SK-N-SH (cell line): ENCODE measurements at regions not wholly inside any gene's neighbourhood (a gene's known extent, or its start where the extent isn't known, plus 50 kb on each side); places are given as distances from the start of the nearest gene placed in this dataset.

Experiments used
- CTCF ChIA-PET: fragments of 300-600, 350-600 bp; formaldehyde crosslinking; extraction: SDS; loops from one replicate; lab custom pipeline; 2021; lab: Yijun Ruan, JAX
- POLR2A ChIA-PET: fragments of 350-600 bp; sonication (Branson Sonifier 250); formaldehyde crosslinking; extraction: SDS; loops from one replicate; lab custom pipeline; 2020; ENCODE audit warnings: antibody characterized with exemption, inconsistent platforms; lab: Yijun Ruan, JAX
- DNase-seq: peaks from one replicate; pipeline ENCODE4 v3.0.0; 2012
- H2AFZ ChIP-seq: fragments of 200-600 bp; sonication (generic); 2 replicates; pipeline ENCODE4 v1.8.1; 2016; ENCODE audit warnings: antibody characterized with exemption, mild to moderate bottlenecking, low read depth
- H3F3A ChIP-seq: fragments of 200-600 bp; sonication (generic); replicated peaks from 2 replicates; pipeline ENCODE3; 2016; ENCODE audit warnings: antibody characterized with exemption, mild to moderate bottlenecking; ENCODE audit not compliant: insufficient read depth
- H3K27ac ChIP-seq, 2 experiments: fragments of 200-500 bp in 1 of 2; fragments of 200-600 bp in 1 of 2; sonication (Bioruptor generic) in 1 of 2; sonication (generic), shearing (Covaris generic) in 1 of 2; 2 replicates each; pipeline versions ENCODE4 v1.5.1 to v1.6.1; 2014 to 2016; ENCODE audit warnings: low read depth in 2 of 2, inconsistent platforms in 1 of 2, low read length in 1 of 2, mild to moderate bottlenecking in 1 of 2, mixed read lengths in 1 of 2
- H3K27me3 ChIP-seq: fragments of 200-600 bp; sonication (generic), shearing (Covaris generic); 2 replicates; pipeline ENCODE4 v1.6.1; 2016; ENCODE audit warnings: mixed run types; ENCODE audit not compliant: insufficient read depth
- H3K36me3 ChIP-seq, 2 experiments: fragments of 200-500 bp in 1 of 2; fragments of 200-600 bp in 1 of 2; sonication (Bioruptor generic) in 1 of 2; sonication (generic) in 1 of 2; replicated peaks in 1 of 2; 2 replicates each; pipeline versions ENCODE3 to v1.5.1; 2014 to 2016; ENCODE audit warnings: low read length in 1 of 2, mild to moderate bottlenecking in 1 of 2; ENCODE audit not compliant: insufficient read depth in 2 of 2, control insufficient read depth in 1 of 2
- H3K4me1 ChIP-seq, 2 experiments: fragments of 200-500 bp in 1 of 2; fragments of 200-600 bp in 1 of 2; sonication (Bioruptor generic) in 1 of 2; sonication (generic), shearing (Covaris generic) in 1 of 2; 2 replicates each; pipeline versions ENCODE4 v1.5.1 to v1.6.1; 2014 to 2016; ENCODE audit warnings: low read depth in 1 of 2, low read length in 1 of 2, mixed run types in 1 of 2; ENCODE audit not compliant: insufficient read depth in 2 of 2, control insufficient read depth in 1 of 2
- H3K4me2 ChIP-seq: fragments of 200-600 bp; sonication (generic), shearing (Covaris generic); 2 replicates; pipeline ENCODE4 v1.6.1; 2017; ENCODE audit warnings: mixed run types
- H3K4me3 ChIP-seq, 2 experiments: fragments of 200-500 bp in 1 of 2; fragments of 200-600 bp in 1 of 2; sonication (Bioruptor generic) in 1 of 2; sonication (generic), shearing (Covaris generic) in 1 of 2; 2 replicates each; pipeline versions ENCODE4 v1.5.1 to v1.8.1; 2014 to 2016; ENCODE audit warnings: low read depth in 2 of 2, inconsistent platforms in 1 of 2, low read length in 1 of 2, mild to moderate bottlenecking in 1 of 2, mixed read lengths in 1 of 2, moderate library complexity in 1 of 2
- H3K79me2 ChIP-seq: fragments of 200-600 bp; sonication (generic); 2 replicates; pipeline ENCODE4 v1.8.1; 2017; ENCODE audit warnings: mild to moderate bottlenecking; ENCODE audit not compliant: insufficient read depth
- H3K9ac ChIP-seq: fragments of 200-600 bp; sonication (generic); 2 replicates; pipeline ENCODE4 v1.6.1; 2017; ENCODE audit warnings: mixed run types
- H3K9me2 ChIP-seq: fragments of 200-600 bp; sonication (generic); 2 replicates; pipeline ENCODE4 v1.6.1; 2017; ENCODE audit warnings: mixed run types
- H3K9me3 ChIP-seq: fragments of 200-600 bp; sonication (generic); 2 replicates; pipeline ENCODE4 v1.6.1; 2017; ENCODE audit warnings: mixed run types, mild to moderate bottlenecking, moderate library complexity
- H4K20me1 ChIP-seq: fragments of 200-600 bp; sonication (generic); 2 replicates; pipeline ENCODE4 v1.6.1; 2017; ENCODE audit warnings: mild to moderate bottlenecking, mixed run types; ENCODE audit not compliant: insufficient read depth
- CHD2 ChIP-seq: fragments of 150-350 bp; IDR thresholded peaks from 2 replicates; pipeline ENCODE4 v1.6.1; 2018; ENCODE audit warnings: low read length; ENCODE audit not compliant: partially characterized antibody
- EP300 ChIP-seq, 2 experiments: IDR thresholded peaks; 2 replicates each; pipeline versions ENCODE4 v1.4.0 to v1.6.1; 2012; ENCODE audit warnings: borderline replicate concordance in 1 of 2, low read depth in 1 of 2, low read length in 1 of 2
- EZH2phosphoT487 ChIP-seq: fragments of 200-600 bp; sonication (generic); IDR thresholded peaks from 2 replicates; pipeline ENCODE4 v1.6.1; 2017; ENCODE audit warnings: low read depth, mixed run types, mild to moderate bottlenecking, antibody characterized with exemption, moderate library complexity, borderline replicate concordance
- FOXJ3 ChIP-seq: sonication (generic); formaldehyde crosslinking; IDR thresholded peaks from 2 replicates; pipeline ENCODE4 v1.5.1; 2020; ENCODE audit warnings: mild to moderate bottlenecking, missing genetic modification reagents
- MXI1 ChIP-seq: IDR thresholded peaks from 2 replicates; pipeline ENCODE4 v1.6.1; 2012; ENCODE audit warnings: mild to moderate bottlenecking, low read depth, low read length, improper control_type of control experiment
- RFX5 ChIP-seq: IDR thresholded peaks from 2 replicates; pipeline ENCODE4 v1.6.1; 2012; ENCODE audit warnings: mild to moderate bottlenecking, improper control_type of control experiment, low read length
- TAF1 ChIP-seq: IDR thresholded peaks from 2 replicates; pipeline ENCODE4 v1.6.1; 2012; ENCODE audit warnings: low read depth, mild to moderate bottlenecking, low read length, moderate library complexity, borderline replicate concordance
- TEAD4 ChIP-seq: IDR thresholded peaks from 2 replicates; pipeline ENCODE4 v1.4.0; 2012; ENCODE audit warnings: mild to moderate bottlenecking, borderline replicate concordance; ENCODE audit not compliant: insufficient read depth
- WGBS: methylation state at CpG from one replicate; pipeline ENCODE4 v1.1.6; 2017; ENCODE audit warnings: low lambda C conversion rate; 5-methylcytosine and 5-hydroxymethylcytosine counted together

- Histone ChIP-seq H3K27ac (no peak overlapping the region), H3K9me3 (no peaks in the 10 kb centered on the region), H2AFZ (no peak overlapping the region), H3F3A (no peaks in the 10 kb centered on the region), H3K4me2 (no peak overlapping the region), H3K9ac (no peak overlapping the region), H3K9me2 (no peaks in the 10 kb centered on the region), H3K4me1 (no peaks in the 10 kb centered on the region), H3K27me3 (no peaks in the 10 kb centered on the region), H3K36me3 (no peaks in the 10 kb centered on the region), H3K79me2 (no peaks in the 10 kb centered on the region), H4K20me1 (no peaks in the 10 kb centered on the region), H3K4me3 (no peak overlapping the region)
- 70% methylated on average over 3 of the region's 3 CpGs for WGBS
- no peak for TF ChIP-seq CHD2
- TF ChIP-seq EP300 (IDR thresholded peaks at IDR 0.05; ENCODE audit: borderline replicate concordance in 1 of 2, low read depth in 1 of 2, low read length in 1 of 2): no peak
- TF ChIP-seq FOXJ3 (CRISPR knock-in tag): no peak
- TF ChIP-seq TAF1: no peak
- TF ChIP-seq TEAD4: no peak
- no peak for DNase-seq
- ChIA-PET CTCF (no interaction called here), POLR2A (no interaction called here)
Observed at GRCh38 chr1:76724816-76725215, 142.5 kb upstream of the ST6GALNAC5 start.

- Histone ChIP-seq H3K9ac (no peak overlapping the region), H3K4me1 (peaks cover 0 to 2% of the 10 kb centered on the region in 2 experiments; a peak in 1 of 4 replicates), H4K20me1 (no peaks in the 10 kb centered on the region), H3F3A (no peaks in the 10 kb centered on the region), H3K4me3 (no peak overlapping the region), H3K27ac (no peak overlapping the region), H3K27me3 (no peaks in the 10 kb centered on the region), H3K79me2 (no peaks in the 10 kb centered on the region), H2AFZ (no peak overlapping the region), H3K36me3 (no peaks in the 10 kb centered on the region), H3K9me2 (no peaks in the 10 kb centered on the region), H3K9me3 (no peaks in the 10 kb centered on the region), H3K4me2 (no peak overlapping the region)
- no peak for DNase-seq
- WGBS: 71% methylated on average over 5 of the region's 5 CpGs
- POLR2A ChIA-PET: interaction anchor here (0.5 kb wide), 1 partner anchor 36 kb away, joined by 4 read pairs; no protein-coding TSS in a partner anchor
- CTCF ChIA-PET: interaction anchor here (0.7 kb wide), 1 partner anchor 572 kb away, joined by 3 read pairs; no protein-coding TSS in a partner anchor
- TF ChIP-seq EP300 (IDR thresholded peaks at IDR 0.05; ENCODE audit: borderline replicate concordance in 1 of 2, low read depth in 1 of 2, low read length in 1 of 2): no peak
- TF ChIP-seq RFX5: no peak
Observed at GRCh38 chr1:76725864-76726619, 141.2 kb upstream of the ST6GALNAC5 start.

- no peaks in the 10 kb centered on the region for H3K9me2 ChIP-seq
- H3K27me3 ChIP-seq: no peaks in the 10 kb centered on the region
- H2AFZ ChIP-seq: no peak overlapping the region
- H3K4me1 ChIP-seq: peaks cover 0 to 2% of the 10 kb centered on the region in 2 experiments; a peak in 1 of 4 replicates
- no peak overlapping the region for H3K9ac ChIP-seq
- CTCF ChIA-PET: no interaction called here
- no peak overlapping the region for H3K4me3 ChIP-seq
- TF ChIP-seq MXI1: no peak
- no peak for TF ChIP-seq EZH2phosphoT487
- DNase-seq: no peak
- no peak overlapping the region for H3K4me2 ChIP-seq
- no peaks in the 10 kb centered on the region for H3F3A ChIP-seq
- POLR2A ChIA-PET: no interaction called here
- H3K9me3 ChIP-seq: no peaks in the 10 kb centered on the region
- H3K27ac ChIP-seq: no peak overlapping the region
- no peaks in the 10 kb centered on the region for H4K20me1 ChIP-seq
- H3K79me2 ChIP-seq: no peaks in the 10 kb centered on the region
- no peaks in the 10 kb centered on the region for H3K36me3 ChIP-seq
Observed at GRCh38 chr1:76727520-76727919, 139.8 kb upstream of the ST6GALNAC5 start.
